ENCODE measurements at regions not wholly inside any gene's neighbourhood (a gene's known extent, or its start where the extent isn't known, plus 50 kb on each side); places are given as distances from the start of the nearest gene placed in this dataset.

- DNase-seq (ENCODE audit: low read depth) = no peak
Measured at GRCh38 chr14:56498112-56498511, 81.5 kb upstream of the TMEM260 start.

DNA sequence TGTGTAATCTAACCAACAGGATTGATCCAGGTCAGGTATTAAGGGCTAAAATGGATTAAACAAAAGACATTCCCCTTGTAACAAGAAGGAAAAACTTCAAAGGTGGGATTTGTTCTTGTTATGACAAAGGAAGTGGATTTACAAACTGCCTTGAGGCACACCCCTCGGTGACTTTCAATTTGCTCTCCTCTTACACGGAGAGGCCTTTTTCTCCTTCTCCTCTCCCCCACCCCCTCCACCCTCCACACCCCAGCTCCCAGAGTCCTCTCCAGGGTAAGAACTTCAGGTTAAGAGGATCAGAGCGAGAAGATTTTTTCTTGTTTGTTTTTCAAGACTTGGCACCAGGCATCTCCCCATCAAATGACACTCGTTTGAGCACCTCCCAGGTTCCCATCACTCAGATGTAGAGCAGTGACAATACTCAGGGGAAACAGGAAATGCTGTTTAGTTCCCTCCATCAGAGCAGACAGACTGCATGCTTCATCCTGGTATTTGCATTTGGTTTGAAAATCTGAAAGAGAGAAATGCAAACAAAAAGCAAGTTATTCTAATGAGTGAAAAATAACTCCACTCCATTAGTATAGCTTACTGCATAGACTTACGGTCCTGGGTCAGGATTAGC is 77.6 kb upstream of the TMEM260 start:
- DNase-seq (ENCODE audit: low read depth) = no peak

DNA sequence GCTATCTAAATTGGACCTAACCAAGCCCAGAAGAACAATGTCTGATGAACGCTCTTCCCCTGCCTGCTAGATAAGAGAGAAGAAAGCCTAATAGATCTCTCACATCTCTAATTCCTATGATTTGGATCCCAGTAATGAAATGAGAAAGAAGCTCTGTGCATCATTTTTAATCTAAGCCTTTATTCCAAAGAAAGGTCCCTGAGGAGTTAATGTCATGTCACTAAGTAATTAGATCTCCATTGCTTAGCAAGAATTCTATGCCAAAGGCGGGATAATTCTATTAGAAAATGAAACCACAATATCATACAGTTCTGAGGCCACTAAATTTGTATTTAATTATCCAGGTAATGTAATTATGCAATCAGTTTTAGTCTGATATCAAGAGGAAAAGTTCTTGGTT is 74.2 kb upstream of the TMEM260 start:
- DNase-seq (ENCODE audit: low read depth) = no peak

GRCh38 chr14:56512521-56512920 is 67.1 kb upstream of the TMEM260 start:
- no peak for DNase-seq (ENCODE audit: low read depth)

DNA sequence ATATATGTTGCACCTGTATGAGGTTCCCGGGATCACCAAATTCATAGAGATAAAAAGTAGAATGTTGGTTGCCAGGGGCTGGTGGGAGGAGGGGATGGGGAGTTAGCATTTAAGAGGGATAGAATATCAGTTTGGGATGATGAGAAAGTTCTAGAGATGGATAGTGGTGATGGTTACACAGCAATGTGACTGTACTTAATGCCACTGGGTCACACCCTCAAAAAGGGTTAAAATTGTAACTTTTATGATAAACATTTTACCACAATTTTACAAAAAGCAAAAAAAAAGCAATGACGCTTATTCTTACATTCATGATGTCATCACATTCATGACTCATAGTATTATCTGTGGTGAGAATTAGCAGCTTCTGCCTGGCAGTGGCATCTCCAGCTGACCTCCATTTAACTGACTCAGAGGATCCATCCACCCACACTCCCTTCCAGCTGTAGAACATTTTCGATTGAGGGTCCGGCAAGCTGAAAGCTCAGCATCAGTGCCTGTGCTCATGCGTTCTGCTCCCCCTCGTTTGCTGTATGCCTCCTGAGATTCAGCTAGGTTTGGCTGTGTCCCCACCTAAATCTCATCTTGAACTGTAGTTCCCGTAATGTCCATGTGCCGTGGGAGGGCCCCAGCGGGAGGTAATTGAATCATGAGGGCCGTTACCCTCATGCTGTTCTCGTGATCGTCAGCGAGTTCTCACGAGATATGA is 64.8 kb upstream of the TMEM260 start:
- DNase-seq (ENCODE audit: low read depth) = peak; percentile 70

DNA sequence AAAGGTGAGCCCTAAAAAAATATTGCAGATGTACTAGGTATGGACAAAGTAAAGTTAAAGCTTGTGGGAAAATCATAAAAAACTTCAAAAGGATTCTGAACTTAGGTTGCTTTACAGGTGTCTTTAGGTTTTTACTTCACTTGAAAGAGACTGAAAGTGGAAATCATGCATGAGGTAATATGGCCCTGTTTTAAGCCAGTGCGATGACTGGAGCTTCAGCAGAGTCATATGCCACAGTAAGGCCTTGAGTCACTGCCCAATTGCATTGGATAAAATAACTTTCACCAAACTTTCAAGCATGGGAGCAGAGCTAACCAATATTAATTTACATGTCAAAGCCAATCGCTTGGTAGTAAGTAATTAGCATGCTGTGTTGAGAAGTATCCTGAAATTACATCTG is 63.9 kb upstream of the TMEM260 start:
- DNase-seq (ENCODE audit: low read depth) = no peak

DNA sequence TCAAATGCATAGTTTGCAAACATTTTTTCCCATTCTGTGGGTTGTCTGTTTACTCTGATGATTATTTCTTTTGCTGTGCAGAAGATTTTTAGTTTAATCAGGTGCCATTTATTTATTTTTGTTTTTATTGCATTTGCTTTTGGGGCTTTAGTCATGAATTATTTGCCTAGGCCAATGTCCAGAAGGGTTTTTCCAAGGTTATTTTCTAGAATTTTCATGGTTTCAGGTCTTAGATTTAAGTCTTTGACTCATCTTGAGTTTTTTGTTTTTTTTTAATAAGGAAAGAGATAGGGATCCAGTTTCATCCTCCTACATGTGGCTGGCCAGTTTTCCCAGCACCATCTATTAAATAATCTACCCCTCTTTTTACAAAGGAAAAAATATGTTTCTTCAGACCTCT is 57.2 kb upstream of the TMEM260 start:
- no peak for DNase-seq (ENCODE audit: low read depth)

DNA sequence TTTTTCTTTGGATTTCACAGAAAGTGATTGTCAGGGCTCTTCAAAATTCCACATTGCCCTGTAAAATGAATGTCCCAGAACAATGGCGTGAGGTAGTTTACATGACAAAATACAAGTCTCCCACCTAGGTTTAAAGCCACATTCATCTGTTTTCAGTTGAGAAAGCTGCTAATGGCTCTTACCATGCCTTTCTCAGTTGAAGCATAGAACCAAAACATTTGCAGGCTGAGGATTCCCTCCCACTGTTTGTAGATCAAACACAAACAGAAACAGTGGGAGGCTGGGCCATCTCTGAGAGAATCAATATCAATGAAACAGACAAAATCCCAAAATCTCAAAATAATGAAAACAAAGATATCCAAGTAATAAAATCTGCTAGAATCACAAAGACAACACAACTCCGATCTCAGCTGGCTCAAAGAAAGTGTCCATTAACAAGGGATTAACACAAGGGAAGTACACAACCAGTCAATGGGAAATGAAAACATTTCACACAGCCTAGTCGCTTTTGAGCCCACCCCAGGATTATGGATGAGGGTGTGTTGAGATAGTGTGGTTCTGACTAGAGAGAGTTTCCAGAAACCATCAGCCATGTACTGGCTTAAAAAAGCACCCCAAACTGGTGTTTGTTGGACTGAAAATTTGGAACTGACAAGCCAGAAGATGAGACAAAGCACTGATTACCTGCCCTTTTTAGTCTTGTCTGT is 54.5 kb upstream of the TMEM260 start:
- DNase-seq (ENCODE audit: low read depth) = no peak

- no peak for DNase-seq (ENCODE audit: low read depth)
Measured at GRCh38 chr14:56528927-56529326, 50.7 kb upstream of the TMEM260 start.

Data from LHCN-M2 (cell line).